Liver (tissue), 8 donors: ENCODE measurements at regions not wholly inside any gene's neighbourhood (a gene's known extent, or its start where the extent isn't known, plus 50 kb on each side); places are given as distances from the start of the nearest gene placed in this dataset.

ENCODE experiments used
- DNase-seq: peaks from one replicate; pipeline ENCODE4 v3.0.0-alpha.2; 2017; ENCODE audit warnings: low spot score
- H3K27ac ChIP-seq, 2 donors: one replicate each; pipeline ENCODE4 v1.7.0; 2013; ENCODE audit warnings: inconsistent platforms in 2 of 2, low read length in 2 of 2, control low read depth in 1 of 2, low read depth in 1 of 2, mild to moderate bottlenecking in 1 of 2
- H3K27me3 ChIP-seq, 4 donors: one replicate each; pipeline versions ENCODE4 v1.6.1 to v1.7.0; 2013; ENCODE audit warnings: low read length in 3 of 4, inconsistent platforms in 1 of 4, mild to moderate bottlenecking in 1 of 4, moderate library complexity in 1 of 4; ENCODE audit not compliant: control insufficient read depth in 4 of 4, insufficient read depth in 4 of 4
- H3K36me3 ChIP-seq, 4 donors: one replicate each; pipeline versions ENCODE4 v1.6.1 to v1.7.0; 2013; ENCODE audit warnings: low read length in 3 of 4, mild to moderate bottlenecking in 3 of 4, low read depth in 1 of 4, moderate library complexity in 1 of 4; ENCODE audit not compliant: control insufficient read depth in 4 of 4, insufficient read depth in 3 of 4
- H3K4me1 ChIP-seq, 4 donors: one replicate each; pipeline versions ENCODE4 v1.6.1 to v1.7.0; 2013; ENCODE audit warnings: low read length in 3 of 4, mild to moderate bottlenecking in 3 of 4, moderate library complexity in 1 of 4; ENCODE audit not compliant: control insufficient read depth in 4 of 4, insufficient read depth in 4 of 4
- H3K4me3 ChIP-seq, 3 donors: one replicate each; pipeline versions ENCODE4 v1.6.1 to v1.7.0; 2013; ENCODE audit warnings: low read length in 3 of 3, control low read depth in 1 of 3, low read depth in 1 of 3, mild to moderate bottlenecking in 1 of 3
- H3K9ac ChIP-seq, 2 donors: one replicate each; pipeline ENCODE4 v1.7.0; 2013; ENCODE audit warnings: low read length in 2 of 2, mild to moderate bottlenecking in 2 of 2, moderate library complexity in 2 of 2, control low read depth in 1 of 2, low read depth in 1 of 2
- H3K9me3 ChIP-seq, 4 donors: one replicate each; pipeline versions ENCODE4 v1.6.1 to v1.7.0; 2013; ENCODE audit warnings: low read length in 3 of 4; ENCODE audit not compliant: control insufficient read depth in 4 of 4
- EGR1 ChIP-seq, 2 donors: IDR thresholded peaks; 2 replicates each; pipeline ENCODE4 v1.6.1; 2016 to 2018; ENCODE audit warnings: antibody characterized with exemption in 2 of 2, low read depth in 2 of 2
- FOXA1 ChIP-seq: IDR thresholded peaks from 2 replicates; pipeline ENCODE4 v1.6.1; 2016; ENCODE audit warnings: antibody characterized with exemption
- FOXA2 ChIP-seq: IDR thresholded peaks from 2 replicates; pipeline ENCODE4 v1.6.1; 2016; ENCODE audit warnings: antibody characterized with exemption
- GABPA ChIP-seq, 2 donors: IDR thresholded peaks in 1 of 2; conservative IDR thresholded peaks in 1 of 2; 2 replicates each; pipeline ENCODE4 v1.6.1; 2016; ENCODE audit warnings: antibody characterized with exemption in 2 of 2, mild to moderate bottlenecking in 1 of 2, moderate library complexity in 1 of 2
- HNF4A ChIP-seq, 2 donors: conservative IDR thresholded peaks; 2 replicates each; pipeline ENCODE4 v1.6.1; 2016; ENCODE audit warnings: antibody characterized with exemption in 2 of 2, mild to moderate bottlenecking in 2 of 2
- HNF4G ChIP-seq: IDR thresholded peaks from 2 replicates; pipeline ENCODE4 v1.6.1; 2016; ENCODE audit warnings: antibody characterized with exemption
- JUND ChIP-seq, 2 donors: IDR thresholded peaks; 2 replicates each; pipeline ENCODE4 v1.6.1; 2016; ENCODE audit warnings: antibody characterized with exemption in 2 of 2
- RAD21 ChIP-seq, 2 donors: IDR thresholded peaks; 2 replicates each; pipeline ENCODE4 v1.6.1; 2016; ENCODE audit warnings: antibody characterized with exemption in 2 of 2, mild to moderate bottlenecking in 2 of 2
- RXRA ChIP-seq, 2 donors: IDR thresholded peaks; 2 replicates each; pipeline ENCODE4 v1.6.1; 2017 to 2018; ENCODE audit warnings: antibody characterized with exemption in 2 of 2, mild to moderate bottlenecking in 1 of 2
- SP1 ChIP-seq: IDR thresholded peaks from 2 replicates; pipeline ENCODE4 v1.6.1; 2018; ENCODE audit warnings: antibody characterized with exemption, mild to moderate bottlenecking
- YY1 ChIP-seq: IDR thresholded peaks from 2 replicates; pipeline ENCODE4 v1.6.1; 2016; ENCODE audit warnings: antibody characterized with exemption, mild to moderate bottlenecking
- WGBS: extraction: QIAGEN DNeasy Blood & Tissue Kit; methylation state at CpG from one replicate; pipeline ENCODE4 v1.1.7; 2013; 5-methylcytosine and 5-hydroxymethylcytosine counted together
- TF ChIP-seq, protein P1 (sequence below): IDR thresholded peaks from 2 replicates; pipeline ENCODE4 v1.6.1; 2016; ENCODE audit warnings: antibody characterized with exemption
- TF ChIP-seq, protein P2 (sequence below): fragments of 150-350 bp; IDR thresholded peaks from 2 replicates; pipeline ENCODE4 v1.5.1; 2017; ENCODE audit warnings: improper control_type of control experiment, low read depth, low read length; ENCODE audit not compliant: missing input control
- TF ChIP-seq, protein P3 (sequence below): IDR thresholded peaks from 2 replicates; pipeline ENCODE4 v1.6.1; 2016; ENCODE audit warnings: antibody characterized with exemption
- TF ChIP-seq, protein P4 (sequence below): IDR thresholded peaks from 2 replicates; pipeline ENCODE4 v1.6.1; 2016; ENCODE audit warnings: antibody characterized with exemption
- donor health status: healthy.
- donor health status: healthy.
- donor health status: healthy.
- donor health status: healthy.
- donor health status: healthy.

DNA sequence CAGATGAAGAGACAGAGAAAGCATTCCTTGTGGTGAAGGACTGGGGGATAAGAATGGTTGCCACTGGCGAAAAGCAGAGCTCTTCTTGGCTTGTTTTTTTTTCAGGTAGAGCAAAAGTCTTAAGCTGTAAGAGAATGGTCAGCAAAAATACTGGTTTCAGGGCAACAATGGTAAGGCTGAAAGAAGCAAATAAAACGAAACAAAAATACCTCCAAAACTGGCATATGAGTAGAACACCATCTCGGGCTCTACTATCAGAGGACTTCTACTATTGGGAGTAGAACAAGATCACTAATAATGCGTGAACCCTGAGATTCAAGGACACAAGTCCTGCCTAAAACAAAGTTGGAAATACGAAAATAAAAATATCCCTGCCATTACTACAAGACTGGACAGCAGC is 1823.2 kb upstream of the CDH6 start:
- Histone ChIP-seq H3K27me3 (no peaks in the 10 kb centered on the region), H3K4me3 (no peak overlapping the region), H3K4me1 (no peaks in the 10 kb centered on the region), H3K9me3 (no peaks in the 10 kb centered on the region), H3K9ac (no peak overlapping the region), H3K36me3 (no peaks in the 10 kb centered on the region), H3K27ac (no peak overlapping the region)
- DNase-seq = no peak
- TF ChIP-seq HNF4G (no peak), SP1 (no peak), YY1 (no peak), JUND (IDR thresholded peaks at IDR 0.05) (no peak)
- TF ChIP-seq, protein P1, sequence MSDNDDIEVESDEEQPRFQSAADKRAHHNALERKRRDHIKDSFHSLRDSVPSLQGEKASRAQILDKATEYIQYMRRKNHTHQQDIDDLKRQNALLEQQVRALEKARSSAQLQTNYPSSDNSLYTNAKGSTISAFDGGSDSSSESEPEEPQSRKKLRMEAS = no peak
- TF ChIP-seq, protein P2, sequence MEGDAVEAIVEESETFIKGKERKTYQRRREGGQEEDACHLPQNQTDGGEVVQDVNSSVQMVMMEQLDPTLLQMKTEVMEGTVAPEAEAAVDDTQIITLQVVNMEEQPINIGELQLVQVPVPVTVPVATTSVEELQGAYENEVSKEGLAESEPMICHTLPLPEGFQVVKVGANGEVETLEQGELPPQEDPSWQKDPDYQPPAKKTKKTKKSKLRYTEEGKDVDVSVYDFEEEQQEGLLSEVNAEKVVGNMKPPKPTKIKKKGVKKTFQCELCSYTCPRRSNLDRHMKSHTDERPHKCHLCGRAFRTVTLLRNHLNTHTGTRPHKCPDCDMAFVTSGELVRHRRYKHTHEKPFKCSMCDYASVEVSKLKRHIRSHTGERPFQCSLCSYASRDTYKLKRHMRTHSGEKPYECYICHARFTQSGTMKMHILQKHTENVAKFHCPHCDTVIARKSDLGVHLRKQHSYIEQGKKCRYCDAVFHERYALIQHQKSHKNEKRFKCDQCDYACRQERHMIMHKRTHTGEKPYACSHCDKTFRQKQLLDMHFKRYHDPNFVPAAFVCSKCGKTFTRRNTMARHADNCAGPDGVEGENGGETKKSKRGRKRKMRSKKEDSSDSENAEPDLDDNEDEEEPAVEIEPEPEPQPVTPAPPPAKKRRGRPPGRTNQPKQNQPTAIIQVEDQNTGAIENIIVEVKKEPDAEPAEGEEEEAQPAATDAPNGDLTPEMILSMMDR = no peak
- WGBS = 68% methylated on average over 5 of the region's 5 CpGs

DNA sequence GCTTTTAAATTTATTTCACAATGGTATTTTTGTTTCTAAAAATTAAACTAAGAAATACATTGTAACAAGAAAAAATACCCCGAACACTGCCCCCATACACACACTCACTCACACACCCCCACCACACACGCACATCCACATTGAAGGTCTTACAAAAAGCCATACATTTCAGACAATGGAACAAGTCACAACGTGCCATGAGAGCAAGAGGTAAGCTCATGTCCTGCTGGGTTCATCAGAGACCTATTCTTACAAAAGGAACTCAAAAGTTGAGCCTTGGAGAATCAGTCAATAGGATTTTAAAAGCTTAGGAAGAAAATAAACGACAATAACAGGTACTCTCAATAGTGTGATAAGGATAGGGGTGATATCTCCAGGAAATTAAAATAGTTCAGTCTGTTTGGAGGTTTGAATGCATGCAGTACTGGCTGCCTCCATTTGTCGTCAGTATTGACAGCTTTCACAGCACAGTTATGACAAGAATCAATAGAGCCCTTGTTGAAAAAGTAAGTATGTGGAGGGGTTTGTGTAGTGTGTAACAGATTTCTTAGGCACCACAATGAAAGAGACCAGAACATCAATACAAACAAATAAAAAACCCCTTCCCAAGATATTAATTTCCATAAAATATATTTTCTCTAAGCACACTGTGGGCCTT is 1826.2 kb upstream of the CDH6 start:
- no peak overlapping the region for H3K9ac ChIP-seq
- no peak overlapping the region for H3K4me3 ChIP-seq
- no peak for TF ChIP-seq RXRA (IDR thresholded peaks at IDR 0.05)
- TF ChIP-seq, protein P2 = peak; percentile 2
- no peak for TF ChIP-seq HNF4A (conservative IDR thresholded peaks at IDR 0.05)
- no peak for TF ChIP-seq YY1
- no peak for TF ChIP-seq HNF4G
- TF ChIP-seq, protein P3, sequence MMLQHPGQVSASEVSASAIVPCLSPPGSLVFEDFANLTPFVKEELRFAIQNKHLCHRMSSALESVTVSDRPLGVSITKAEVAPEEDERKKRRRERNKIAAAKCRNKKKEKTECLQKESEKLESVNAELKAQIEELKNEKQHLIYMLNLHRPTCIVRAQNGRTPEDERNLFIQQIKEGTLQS = no peak
- no peak for TF ChIP-seq GABPA (IDR thresholded peaks at IDR 0.05 in 1 of 2, conservative IDR thresholded peaks at IDR 0.05 in 1 of 2)
- no peak for TF ChIP-seq FOXA2
- no peak for DNase-seq
- WGBS = 38% methylated on average over 5 of the region's 5 CpGs
- no peak overlapping the region for H3K27ac ChIP-seq
- H3K36me3 ChIP-seq = no peaks in the 10 kb centered on the region
- no peaks in the 10 kb centered on the region for H3K9me3 ChIP-seq
- no peaks in the 10 kb centered on the region for H3K27me3 ChIP-seq
- H3K4me1 ChIP-seq = no peaks in the 10 kb centered on the region

DNA sequence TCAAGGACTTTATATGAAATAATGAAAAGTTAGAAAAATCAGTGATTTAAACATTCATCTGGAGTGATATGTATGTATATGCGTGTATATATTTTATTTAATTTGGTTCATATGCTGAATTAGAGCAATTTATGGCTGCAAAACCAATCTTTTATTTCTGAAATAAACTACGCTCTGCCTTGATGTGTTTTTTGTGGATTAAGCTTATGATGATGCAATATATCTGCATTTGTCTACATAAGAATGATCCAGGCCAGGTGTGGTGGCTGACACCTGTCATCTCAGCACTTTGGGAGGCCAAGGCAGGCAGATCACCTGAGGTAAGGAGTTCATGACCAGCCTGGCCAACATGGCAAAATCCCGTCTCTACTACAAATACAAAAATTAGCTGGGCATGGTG is 1842.3 kb upstream of the CDH6 start:
- Histone ChIP-seq H3K4me3 (no peak overlapping the region), H3K9me3 (no peaks in the 10 kb centered on the region), H3K27me3 (no peaks in the 10 kb centered on the region), H3K36me3 (no peaks in the 10 kb centered on the region), H3K9ac (no peak overlapping the region), H3K4me1 (no peaks in the 10 kb centered on the region), H3K27ac (no peak overlapping the region)
- 79% methylated on average over 3 of the region's 3 CpGs for WGBS
- no peak for DNase-seq
- TF ChIP-seq GABPA (IDR thresholded peaks at IDR 0.05 in 1 of 2, conservative IDR thresholded peaks at IDR 0.05 in 1 of 2) = no peak
- TF ChIP-seq RXRA (IDR thresholded peaks at IDR 0.05) = no peak
- TF ChIP-seq, protein P1 = no peak
- TF ChIP-seq EGR1 (IDR thresholded peaks at IDR 0.05; ENCODE audit: low read depth in 2 of 2) = no peak
- no peak for TF ChIP-seq RAD21 (IDR thresholded peaks at IDR 0.05)
- no peak for TF ChIP-seq FOXA1
- TF ChIP-seq, protein P2 = no peak
- TF ChIP-seq, protein P4, sequence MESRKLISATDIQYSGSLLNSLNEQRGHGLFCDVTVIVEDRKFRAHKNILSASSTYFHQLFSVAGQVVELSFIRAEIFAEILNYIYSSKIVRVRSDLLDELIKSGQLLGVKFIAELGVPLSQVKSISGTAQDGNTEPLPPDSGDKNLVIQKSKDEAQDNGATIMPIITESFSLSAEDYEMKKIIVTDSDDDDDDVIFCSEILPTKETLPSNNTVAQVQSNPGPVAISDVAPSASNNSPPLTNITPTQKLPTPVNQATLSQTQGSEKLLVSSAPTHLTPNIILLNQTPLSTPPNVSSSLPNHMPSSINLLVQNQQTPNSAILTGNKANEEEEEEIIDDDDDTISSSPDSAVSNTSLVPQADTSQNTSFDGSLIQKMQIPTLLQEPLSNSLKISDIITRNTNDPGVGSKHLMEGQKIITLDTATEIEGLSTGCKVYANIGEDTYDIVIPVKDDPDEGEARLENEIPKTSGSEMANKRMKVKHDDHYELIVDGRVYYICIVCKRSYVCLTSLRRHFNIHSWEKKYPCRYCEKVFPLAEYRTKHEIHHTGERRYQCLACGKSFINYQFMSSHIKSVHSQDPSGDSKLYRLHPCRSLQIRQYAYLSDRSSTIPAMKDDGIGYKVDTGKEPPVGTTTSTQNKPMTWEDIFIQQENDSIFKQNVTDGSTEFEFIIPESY = no peak
- TF ChIP-seq FOXA2 = no peak
- TF ChIP-seq HNF4A (conservative IDR thresholded peaks at IDR 0.05) = no peak
